Hepatocyte (in vitro differentiated cells): ENCODE measurements at regions not wholly inside any gene's neighbourhood (a gene's known extent, or its start where the extent isn't known, plus 50 kb on each side); places are given as distances from the start of the nearest gene placed in this dataset.

Experiments used
- CTCF ChIP-seq: fragments of 200-600 bp; sonication (generic); IDR thresholded peaks from 2 replicates; pipeline ENCODE4 v1.5.1; 2016; ENCODE audit warnings: antibody characterized with exemption, mild to moderate bottlenecking; ENCODE audit not compliant: poor library complexity
- EZH2 ChIP-seq: fragments of 200-600 bp; sonication (generic); IDR thresholded peaks from 2 replicates; pipeline ENCODE4 v1.6.1; 2016; ENCODE audit warnings: antibody characterized with exemption, mild to moderate bottlenecking, borderline replicate concordance

GRCh38 chr11:101757741-101758140 lies 157.1 kb upstream of the CEP126 start:
- TF ChIP-seq CTCF (no peak), EZH2 (no peak)
